GM21390 (cell line): ENCODE measurements at regions not wholly inside any gene's neighbourhood (a gene's known extent, or its start where the extent isn't known, plus 50 kb on each side); places are given as distances from the start of the nearest gene placed in this dataset.
"Not testable (repeated sequence)": the region's sequence is repeated elsewhere in the genome, so short reads cannot be mapped to it uniquely, and the experiment has no call there.

Source experiments
- ATAC-seq: cut with Tn5 transposase; IDR thresholded peaks from one replicate; pipeline ENCODE4 v1.9.1; 2021; ENCODE audit not compliant: unreplicated experiment

- no peak for ATAC-seq
Observed at GRCh38 chr9:102514541-102514940, 480.6 kb upstream of the CYLC2 start.

- no peak for ATAC-seq
Observed at GRCh38 chr9:102507044-102507687, 488.0 kb upstream of the CYLC2 start.

- ATAC-seq = no peak
Observed at GRCh38 chr9:102506406-102506805, 488.7 kb upstream of the CYLC2 start.

- peak; percentile 73 for ATAC-seq
Observed at GRCh38 chr9:102499468-102499867, 495.7 kb upstream of the CYLC2 start.

GRCh38 chr9:102497709-102498108 is 497.4 kb upstream of the CYLC2 start:
- ATAC-seq = no peak

GRCh38 chr9:102486976-102487375 is 508.2 kb upstream of the CYLC2 start:
- ATAC-seq = not testable (repeated sequence)

- ATAC-seq = no peak
Observed at GRCh38 chr9:102483651-102484050, 511.5 kb upstream of the CYLC2 start.

GRCh38 chr9:102482776-102483175 is 512.4 kb upstream of the CYLC2 start:
- no peak for ATAC-seq

GRCh38 chr9:102479191-102479590 is 515.9 kb upstream of the CYLC2 start:
- ATAC-seq = no peak

- ATAC-seq = no peak
Observed at GRCh38 chr9:102474357-102474756, 520.8 kb upstream of the CYLC2 start.

- not testable (repeated sequence) for ATAC-seq
Observed at GRCh38 chr9:102469430-102469829, 525.7 kb upstream of the CYLC2 start.

- ATAC-seq = no peak
Observed at GRCh38 chr9:102461156-102461819, 533.8 kb upstream of the CYLC2 start.

- ATAC-seq = no peak
Observed at GRCh38 chr9:102459828-102460227, 535.3 kb upstream of the CYLC2 start.

GRCh38 chr9:102456562-102456961 is 538.6 kb upstream of the CYLC2 start:
- no peak for ATAC-seq

- ATAC-seq = no peak
Observed at GRCh38 chr9:102445906-102446305, 549.2 kb upstream of the CYLC2 start.

- peak; percentile 51 for ATAC-seq
Observed at GRCh38 chr9:102445181-102445747, 549.9 kb upstream of the CYLC2 start.

GRCh38 chr9:102439583-102439982 is 555.5 kb upstream of the CYLC2 start:
- ATAC-seq = no peak

- ATAC-seq = not testable (repeated sequence)
Observed at GRCh38 chr9:102436599-102436998, 558.5 kb upstream of the CYLC2 start.

- no peak for ATAC-seq
Observed at GRCh38 chr9:102435427-102435826, 559.7 kb upstream of the CYLC2 start.

- no peak for ATAC-seq
Observed at GRCh38 chr9:102434545-102434944, 560.6 kb upstream of the CYLC2 start.

GRCh38 chr9:102428305-102428704 is 566.8 kb upstream of the CYLC2 start:
- no peak for ATAC-seq

GRCh38 chr9:102416251-102416650 is 578.9 kb upstream of the CYLC2 start:
- ATAC-seq = not testable (repeated sequence)
